ENCODE measurements at regions not wholly inside any gene's neighbourhood (a gene's known extent, or its start where the extent isn't known, plus 50 kb on each side); places are given as distances from the start of the nearest gene placed in this dataset.

- no peak for DNase-seq
These were observed 61.6 kb downstream of the LSM5 start for GRCh38 chr7:32428546-32428945.

- peak; percentile 1 for DNase-seq
These were observed 62.4 kb downstream of the LSM5 start for GRCh38 chr7:32427769-32428291.

GRCh38 chr7:32416846-32417245, 73.3 kb downstream of the LSM5 start:
- no peak for DNase-seq

GRCh38 chr7:32415936-32416335, 74.2 kb downstream of the LSM5 start:
- DNase-seq, result no peak

GRCh38 chr7:32415519-32415918, 74.7 kb downstream of the LSM5 start:
- no peak for DNase-seq

GRCh38 chr7:32412471-32412870, 77.7 kb downstream of the LSM5 start:
- no peak for DNase-seq

GRCh38 chr7:32410545-32410944, 79.6 kb downstream of the LSM5 start:
- DNase-seq, result no peak

GRCh38 chr7:32406386-32406785, 83.8 kb downstream of the LSM5 start:
- DNase-seq, result no peak

- DNase-seq, result no peak
These were observed 86.5 kb downstream of the LSM5 start for GRCh38 chr7:32403463-32404229.

- no peak for DNase-seq
These were observed 89.5 kb downstream of the LSM5 start for GRCh38 chr7:32400676-32401075.

- no peak for DNase-seq
These were observed 90.9 kb downstream of the LSM5 start for GRCh38 chr7:32399311-32399710.

- DNase-seq, result no peak
These were observed 95.0 kb downstream of the LSM5 start for GRCh38 chr7:32395168-32395567.

- no peak for DNase-seq
These were observed 96.3 kb downstream of the LSM5 start for GRCh38 chr7:32393861-32394260.

GRCh38 chr7:32390210-32390609, 100.0 kb downstream of the LSM5 start:
- DNase-seq, result no peak

GRCh38 chr7:32385316-32385956, 104.7 kb downstream of the LSM5 start:
- DNase-seq, result no peak

- DNase-seq, result no peak
These were observed 109.1 kb downstream of the LSM5 start for GRCh38 chr7:32381024-32381601.

- DNase-seq, result no peak
These were observed 110.6 kb downstream of the LSM5 start for GRCh38 chr7:32379510-32380112.

- no peak for DNase-seq
These were observed 111.2 kb downstream of the LSM5 start for GRCh38 chr7:32378988-32379387.

GRCh38 chr7:32364581-32364980, 125.6 kb downstream of the LSM5 start:
- DNase-seq, result no peak

GRCh38 chr7:32360127-32360526, 130.1 kb downstream of the LSM5 start:
- no peak for DNase-seq

- DNase-seq, result no peak
These were observed 132.5 kb downstream of the LSM5 start for GRCh38 chr7:32357535-32358277.

GRCh38 chr7:32347244-32347828, 142.8 kb downstream of the LSM5 start:
- peak; percentile 28 for DNase-seq
